22Rv1 (cell line): ENCODE measurements at regions not wholly inside any gene's neighbourhood (a gene's known extent, or its start where the extent isn't known, plus 50 kb on each side); places are given as distances from the start of the nearest gene placed in this dataset.

Experiments
- CTCF ChIP-seq: fragments of 450-650 bp; IDR thresholded peaks from 2 replicates; pipeline ENCODE4 v1.5.1; 2017; ENCODE audit warnings: mild to moderate bottlenecking
- ZFX ChIP-seq: fragments of 450-650 bp; IDR thresholded peaks from 2 replicates; pipeline ENCODE4 v1.6.1; 2017; ENCODE audit warnings: antibody characterized with exemption, borderline replicate concordance

DNA sequence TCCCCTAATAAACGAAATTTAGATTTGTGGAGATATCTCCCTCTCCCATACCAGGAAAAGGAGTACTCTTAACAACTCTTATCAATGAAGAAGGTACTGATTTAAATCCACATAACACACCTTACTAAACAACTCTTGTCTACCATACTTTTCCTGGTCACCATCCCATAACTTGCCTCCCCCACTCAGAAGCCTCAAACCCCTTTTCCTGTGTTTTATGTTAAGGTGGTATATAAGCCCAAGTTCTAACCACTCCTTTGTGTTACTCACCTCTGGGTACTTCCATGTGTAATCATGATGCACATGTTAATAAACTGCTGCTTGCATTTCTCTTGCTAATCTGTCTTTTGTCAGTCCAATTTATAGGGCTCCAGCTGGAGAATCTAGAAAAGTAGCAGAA lies 330.7 kb downstream of the CD83 start:
- no peak for TF ChIP-seq CTCF
- TF ChIP-seq ZFX, result no peak
